SU-DHL-6 (cell line): ENCODE measurements at regions not wholly inside any gene's neighbourhood (a gene's known extent, or its start where the extent isn't known, plus 50 kb on each side); places are given as distances from the start of the nearest gene placed in this dataset.

Experiments used
- H2AFZ ChIP-seq: fragments of 200-600 bp; sonication (generic); 2 replicates; pipeline ENCODE4 v1.6.1; 2014; ENCODE audit warnings: low read depth, mild to moderate bottlenecking, moderate library complexity, mixed read lengths, antibody characterized with exemption, low read length; ENCODE audit not compliant: severe bottlenecking
- H3F3A ChIP-seq: fragments of 200-600 bp; shearing (Covaris generic); 2 replicates; pipeline ENCODE4 v1.6.0; 2016; ENCODE audit warnings: antibody characterized with exemption, mild to moderate bottlenecking; ENCODE audit not compliant: insufficient read depth
- H3K27ac ChIP-seq: fragments of 200-600 bp; sonication (generic); 2 replicates; pipeline ENCODE4 v1.5.1; 2016; ENCODE audit warnings: low read depth, mild to moderate bottlenecking, low read length, moderate library complexity, mixed read lengths
- H3K27me3 ChIP-seq: fragments of 200-600 bp; sonication (generic), shearing (Covaris generic); 2 replicates; pipeline ENCODE4 v1.6.0; 2014; ENCODE audit warnings: mild to moderate bottlenecking, low read length
- H3K36me3 ChIP-seq: fragments of 200-600 bp; sonication (generic); 2 replicates; pipeline ENCODE4 v1.6.1; 2014; ENCODE audit warnings: mild to moderate bottlenecking, low read length, mixed read lengths
- H3K4me2 ChIP-seq: fragments of 300-600, 200-600 bp; shearing (Covaris generic), sonication (generic); 2 replicates; pipeline ENCODE4 v1.6.0; 2014; ENCODE audit warnings: low read length, low read depth, mild to moderate bottlenecking; ENCODE audit not compliant: poor library complexity, severe bottlenecking
- H3K4me3 ChIP-seq: fragments of 200-600 bp; sonication (generic); 2 replicates; pipeline ENCODE4 v1.5.1; 2014; ENCODE audit warnings: antibody characterized with exemption, low read length, mild to moderate bottlenecking, mixed read lengths; ENCODE audit not compliant: insufficient read depth, poor library complexity, severe bottlenecking
- H3K79me2 ChIP-seq: fragments of 200-600 bp; sonication (generic); 2 replicates; pipeline ENCODE4 v1.6.1; 2014; ENCODE audit warnings: mild to moderate bottlenecking, low read length, moderate library complexity; ENCODE audit not compliant: insufficient read depth
- H3K9ac ChIP-seq: fragments of 200-600 bp; sonication (generic); 2 replicates; pipeline ENCODE4 v1.7.0; 2014; ENCODE audit warnings: mild to moderate bottlenecking, low read length
- H3K9me2 ChIP-seq: fragments of 200-600 bp; sonication (generic); replicated peaks from 2 replicates; pipeline ENCODE4 v1.6.1; 2014; ENCODE audit warnings: low read length; ENCODE audit not compliant: insufficient read depth
- H3K9me3 ChIP-seq: fragments of 200-600 bp; sonication (generic); 2 replicates; pipeline ENCODE4 v1.6.1; 2014; ENCODE audit warnings: low read length, mixed read lengths; ENCODE audit not compliant: insufficient read depth
- H4K20me1 ChIP-seq: fragments of 200-600 bp; sonication (generic); 2 replicates; pipeline ENCODE4 v1.6.1; 2014; ENCODE audit warnings: low read depth, mild to moderate bottlenecking, antibody characterized with exemption, low read length, moderate library complexity, mixed read lengths
- EZH2phosphoT487 ChIP-seq: fragments of 200-600 bp; sonication (generic), shearing (Covaris generic); conservative IDR thresholded peaks from 2 replicates; pipeline ENCODE4 v1.6.1; 2018; ENCODE audit warnings: mild to moderate bottlenecking, antibody characterized with exemption, low read length, moderate library complexity, mixed read lengths
- TF ChIP-seq, protein P1 (sequence below): fragments of 200-600 bp; sonication (generic); IDR thresholded peaks from one replicate; pipeline ENCODE4 v1.5.1; 2017; ENCODE audit warnings: antibody characterized with exemption, mild to moderate bottlenecking, low read length, moderate library complexity; ENCODE audit not compliant: insufficient read depth, poor library complexity, severe bottlenecking

DNA sequence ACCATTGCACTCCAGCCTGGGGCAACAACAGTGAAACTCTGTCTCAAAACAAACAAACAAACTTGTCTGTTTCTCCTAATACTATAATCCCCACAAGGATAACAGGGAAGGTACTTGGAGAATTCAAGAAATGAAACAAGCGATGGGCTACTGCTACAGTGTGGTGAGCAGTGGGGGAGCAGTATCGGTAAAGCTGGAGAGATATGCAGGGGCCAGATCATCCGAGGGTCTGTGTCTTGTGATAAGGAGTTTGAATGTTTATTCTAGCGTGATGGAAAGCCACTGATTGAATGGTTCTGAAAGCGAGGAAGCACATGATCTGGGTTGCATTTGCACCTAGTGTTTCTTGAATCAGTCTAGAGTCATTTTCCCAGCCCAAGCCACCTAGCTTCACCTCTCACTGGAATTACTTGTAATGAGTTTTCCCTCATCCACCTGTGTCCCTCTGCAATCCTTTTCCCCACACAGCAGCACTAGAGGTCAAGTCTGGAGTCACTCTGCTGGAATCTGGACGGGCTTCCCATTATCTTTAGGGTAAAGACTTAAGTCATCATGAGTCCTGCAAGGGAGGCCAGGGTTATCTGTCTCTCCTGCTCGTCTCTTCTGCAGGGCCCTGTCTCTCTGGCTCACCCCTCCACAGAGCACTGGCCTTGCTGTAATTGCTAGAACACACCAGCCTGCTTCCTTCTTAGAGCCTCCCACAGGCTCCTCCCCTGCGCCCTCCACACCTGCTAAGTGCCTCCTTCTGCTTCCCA, 162.3 kb downstream of the KLF5 start:
- H3K79me2 ChIP-seq, result no peaks in the 10 kb centered on the region
- no peaks in the 10 kb centered on the region for H3K9me3 ChIP-seq
- no peak overlapping the region for H3K4me2 ChIP-seq
- no peak overlapping the region for H2AFZ ChIP-seq
- H3K9me2 ChIP-seq, result no peaks in the 10 kb centered on the region
- no peak overlapping the region for H3K4me3 ChIP-seq
- H3K36me3 ChIP-seq, result no peaks in the 10 kb centered on the region
- no peaks in the 10 kb centered on the region for H3F3A ChIP-seq
- H3K27ac ChIP-seq, result no peak overlapping the region
- no peaks in the 10 kb centered on the region for H4K20me1 ChIP-seq
- no peaks in the 10 kb centered on the region for H3K27me3 ChIP-seq
- no peak overlapping the region for H3K9ac ChIP-seq
- no peak for TF ChIP-seq EZH2phosphoT487
- TF ChIP-seq, protein P1, sequence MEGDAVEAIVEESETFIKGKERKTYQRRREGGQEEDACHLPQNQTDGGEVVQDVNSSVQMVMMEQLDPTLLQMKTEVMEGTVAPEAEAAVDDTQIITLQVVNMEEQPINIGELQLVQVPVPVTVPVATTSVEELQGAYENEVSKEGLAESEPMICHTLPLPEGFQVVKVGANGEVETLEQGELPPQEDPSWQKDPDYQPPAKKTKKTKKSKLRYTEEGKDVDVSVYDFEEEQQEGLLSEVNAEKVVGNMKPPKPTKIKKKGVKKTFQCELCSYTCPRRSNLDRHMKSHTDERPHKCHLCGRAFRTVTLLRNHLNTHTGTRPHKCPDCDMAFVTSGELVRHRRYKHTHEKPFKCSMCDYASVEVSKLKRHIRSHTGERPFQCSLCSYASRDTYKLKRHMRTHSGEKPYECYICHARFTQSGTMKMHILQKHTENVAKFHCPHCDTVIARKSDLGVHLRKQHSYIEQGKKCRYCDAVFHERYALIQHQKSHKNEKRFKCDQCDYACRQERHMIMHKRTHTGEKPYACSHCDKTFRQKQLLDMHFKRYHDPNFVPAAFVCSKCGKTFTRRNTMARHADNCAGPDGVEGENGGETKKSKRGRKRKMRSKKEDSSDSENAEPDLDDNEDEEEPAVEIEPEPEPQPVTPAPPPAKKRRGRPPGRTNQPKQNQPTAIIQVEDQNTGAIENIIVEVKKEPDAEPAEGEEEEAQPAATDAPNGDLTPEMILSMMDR, result no peak

DNA sequence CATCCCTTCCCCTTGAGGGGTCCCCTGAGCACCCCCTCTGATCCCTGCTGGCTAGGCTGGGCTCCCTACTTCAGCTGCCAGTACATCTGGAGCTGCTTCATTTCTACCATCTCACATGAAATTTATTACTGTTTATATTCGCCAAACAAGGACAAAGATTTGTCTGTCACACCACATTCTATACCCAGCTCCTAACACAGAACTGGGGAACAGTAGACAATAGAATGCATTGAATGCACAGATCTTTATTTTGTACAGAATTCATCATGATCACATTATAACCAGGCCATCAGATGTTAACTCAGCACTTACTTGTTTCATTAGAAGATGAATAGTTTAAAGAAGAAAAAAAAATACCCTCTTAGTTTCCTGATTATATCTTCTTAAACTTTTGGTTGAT, 159.4 kb downstream of the KLF5 start:
- Histone ChIP-seq H3K9me2 (no peaks in the 10 kb centered on the region), H3K27me3 (no peaks in the 10 kb centered on the region), H3K4me2 (no peak overlapping the region)

DNA sequence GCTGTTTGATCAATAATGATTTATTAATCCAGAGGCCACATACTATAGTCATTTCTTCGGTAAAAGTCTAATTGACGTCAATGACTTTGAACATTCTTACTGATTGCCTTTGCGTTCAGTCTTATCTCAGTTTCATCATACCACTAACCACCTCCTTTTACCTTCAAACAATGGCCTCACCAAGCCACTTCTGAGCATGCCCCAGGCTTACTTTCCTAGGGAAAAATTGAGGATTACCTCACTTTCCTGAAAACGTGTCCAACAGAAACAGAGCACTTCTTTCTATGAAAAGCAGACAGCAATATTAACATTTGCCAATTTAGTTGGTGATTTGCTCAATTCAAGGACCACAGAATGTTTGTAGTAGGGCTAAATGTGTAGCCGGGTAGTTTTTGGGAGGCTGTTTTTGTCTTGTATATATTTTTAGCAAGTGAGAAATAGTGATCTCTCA, 157.6 kb downstream of the KLF5 start:
- Histone ChIP-seq H3F3A (no peaks in the 10 kb centered on the region), H3K4me3 (no peak overlapping the region), H3K27ac (no peak overlapping the region), H4K20me1 (no peaks in the 10 kb centered on the region), H3K9me3 (no peaks in the 10 kb centered on the region), H2AFZ (no peak overlapping the region), H3K9ac (no peak overlapping the region), H3K27me3 (no peaks in the 10 kb centered on the region), H3K4me2 (no peak overlapping the region), H3K9me2 (no peaks in the 10 kb centered on the region), H3K79me2 (no peaks in the 10 kb centered on the region), H3K36me3 (no peaks in the 10 kb centered on the region)
- no peak for TF ChIP-seq EZH2phosphoT487
- TF ChIP-seq, protein P1, result no peak

More for the DNA sequence above, 159.4 kb downstream of the KLF5 start:
- no peak overlapping the region for H3K27ac ChIP-seq
- no peaks in the 10 kb centered on the region for H3F3A ChIP-seq
- H3K4me3 ChIP-seq, result no peak overlapping the region
- no peaks in the 10 kb centered on the region for H4K20me1 ChIP-seq
- no peaks in the 10 kb centered on the region for H3K79me2 ChIP-seq
- H3K9ac ChIP-seq, result no peak overlapping the region
- no peak overlapping the region for H2AFZ ChIP-seq
- H3K9me3 ChIP-seq, result no peaks in the 10 kb centered on the region
- TF ChIP-seq EZH2phosphoT487, result no peak
- TF ChIP-seq, protein P1, result no peak
- H3K36me3 ChIP-seq, result no peaks in the 10 kb centered on the region
